Fibroblast of lung (primary cell): ENCODE measurements at regions not wholly inside any gene's neighbourhood (a gene's known extent, or its start where the extent isn't known, plus 50 kb on each side); places are given as distances from the start of the nearest gene placed in this dataset.
"Not testable (repeated sequence)": the region's sequence is repeated elsewhere in the genome, so short reads cannot be mapped to it uniquely, and the experiment has no call there.

Experiments used
- DNase-seq, 2 donors: peaks; one replicate each; pipeline versions ENCODE4 v3.0.0 to v3.0.0-alpha.2; 2010; ENCODE audit warnings: low read depth in 2 of 2
- H2AFZ ChIP-seq: 2 replicates; pipeline ENCODE4 v1.5.1; 2012; ENCODE audit warnings: low read length, control low read depth, inconsistent platforms
- H3K27ac ChIP-seq: 2 replicates; pipeline ENCODE4 v1.5.1; 2011; ENCODE audit warnings: low read length, control low read depth; ENCODE audit not compliant: insufficient read depth
- H3K27me3 ChIP-seq: 2 replicates; pipeline ENCODE4 v1.5.1; 2011; ENCODE audit warnings: mild to moderate bottlenecking, low read length; ENCODE audit not compliant: control insufficient read depth, insufficient read depth
- H3K36me3 ChIP-seq: 2 replicates; pipeline ENCODE4 v1.5.1; 2011; ENCODE audit warnings: low read length; ENCODE audit not compliant: control insufficient read depth, insufficient read depth
- H3K4me1 ChIP-seq: 2 replicates; pipeline ENCODE4 v1.5.1; 2011; ENCODE audit warnings: low read length; ENCODE audit not compliant: control insufficient read depth, insufficient read depth; ENCODE audit errors: extremely low read depth
- H3K4me2 ChIP-seq: 2 replicates; pipeline ENCODE4 v1.5.1; 2011; ENCODE audit warnings: low read length, control low read depth; ENCODE audit not compliant: insufficient read depth; ENCODE audit errors: extremely low read depth
- H3K4me3 ChIP-seq, 4 experiments: fragments of 200-600 bp in 1 of 4; sonication (generic) in 1 of 4; replicated peaks in 1 of 4; 2 replicates each; pipeline ENCODE4 v1.5.1; 2011 to 2016; ENCODE audit warnings: low read length in 4 of 4, low read depth in 3 of 4, mild to moderate bottlenecking in 3 of 4, control low read depth in 2 of 4, inconsistent platforms in 1 of 4, mixed read lengths in 1 of 4; ENCODE audit not compliant: insufficient read depth in 1 of 4; ENCODE audit errors: control extremely low read depth in 1 of 4
- H3K79me2 ChIP-seq: 2 replicates; pipeline ENCODE4 v1.5.1; 2012; ENCODE audit warnings: mild to moderate bottlenecking, low read length, inconsistent platforms; ENCODE audit not compliant: control insufficient read depth, insufficient read depth
- H3K9ac ChIP-seq: 2 replicates; pipeline ENCODE4 v1.5.1; 2011; ENCODE audit warnings: mild to moderate bottlenecking, low read length, control low read depth; ENCODE audit not compliant: insufficient read depth
- H3K9me3 ChIP-seq: 2 replicates; pipeline ENCODE4 v1.5.1; 2012; ENCODE audit warnings: low read depth, low read length; ENCODE audit not compliant: control insufficient read depth, insufficient read depth
- H4K20me1 ChIP-seq: 2 replicates; pipeline ENCODE4 v1.5.1; 2011; ENCODE audit warnings: low read length; ENCODE audit not compliant: control insufficient read depth, insufficient read depth; ENCODE audit errors: extremely low read depth
- EZH2 ChIP-seq: IDR thresholded peaks from 2 replicates; pipeline ENCODE4 v1.5.1; 2012; ENCODE audit warnings: low read length, control low read depth, mild to moderate bottlenecking; ENCODE audit errors: missing control alignments
- TF ChIP-seq, protein P1 (sequence below), 2 donors: IDR thresholded peaks in 1 of 2; conservative IDR thresholded peaks in 1 of 2; 1 replicate in 1 of 2; 2 replicates in 1 of 2; pipeline ENCODE4 v1.5.1; 2011 to 2012; ENCODE audit warnings: low read length in 2 of 2, control low read depth in 1 of 2, inconsistent platforms in 1 of 2, low read depth in 1 of 2, mild to moderate bottlenecking in 1 of 2

DNA sequence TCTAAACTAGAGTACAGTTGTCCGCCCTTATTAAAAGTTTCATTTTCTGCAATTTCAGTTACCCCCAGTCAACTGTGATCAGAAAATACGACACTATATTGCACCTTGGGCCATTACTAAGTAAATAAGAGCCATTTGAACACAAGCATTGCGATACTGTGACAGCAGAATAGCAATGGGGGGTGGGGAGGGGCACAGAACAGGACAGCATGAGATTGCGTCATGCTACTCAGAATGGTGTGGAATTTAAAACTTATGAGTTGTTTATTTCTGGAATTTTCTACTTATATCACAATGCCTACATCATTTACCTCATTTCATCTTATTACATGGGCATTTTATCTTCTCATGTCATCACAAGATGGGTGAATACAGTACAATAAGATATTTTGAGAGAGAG lies 166.3 kb downstream of the MANEA start:
- no peaks in the 10 kb centered on the region for H3K9me3 ChIP-seq
- no peak overlapping the region for H3K4me3 ChIP-seq
- no peaks in the 10 kb centered on the region for H3K4me1 ChIP-seq
- no peaks in the 10 kb centered on the region for H3K36me3 ChIP-seq
- DNase-seq: no peak
- no peaks in the 10 kb centered on the region for H3K27me3 ChIP-seq
- TF ChIP-seq EZH2: no peak
- TF ChIP-seq, protein P1, sequence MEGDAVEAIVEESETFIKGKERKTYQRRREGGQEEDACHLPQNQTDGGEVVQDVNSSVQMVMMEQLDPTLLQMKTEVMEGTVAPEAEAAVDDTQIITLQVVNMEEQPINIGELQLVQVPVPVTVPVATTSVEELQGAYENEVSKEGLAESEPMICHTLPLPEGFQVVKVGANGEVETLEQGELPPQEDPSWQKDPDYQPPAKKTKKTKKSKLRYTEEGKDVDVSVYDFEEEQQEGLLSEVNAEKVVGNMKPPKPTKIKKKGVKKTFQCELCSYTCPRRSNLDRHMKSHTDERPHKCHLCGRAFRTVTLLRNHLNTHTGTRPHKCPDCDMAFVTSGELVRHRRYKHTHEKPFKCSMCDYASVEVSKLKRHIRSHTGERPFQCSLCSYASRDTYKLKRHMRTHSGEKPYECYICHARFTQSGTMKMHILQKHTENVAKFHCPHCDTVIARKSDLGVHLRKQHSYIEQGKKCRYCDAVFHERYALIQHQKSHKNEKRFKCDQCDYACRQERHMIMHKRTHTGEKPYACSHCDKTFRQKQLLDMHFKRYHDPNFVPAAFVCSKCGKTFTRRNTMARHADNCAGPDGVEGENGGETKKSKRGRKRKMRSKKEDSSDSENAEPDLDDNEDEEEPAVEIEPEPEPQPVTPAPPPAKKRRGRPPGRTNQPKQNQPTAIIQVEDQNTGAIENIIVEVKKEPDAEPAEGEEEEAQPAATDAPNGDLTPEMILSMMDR (conservative IDR thresholded peaks at IDR 0.05 in 1 of 2, IDR thresholded peaks at IDR 0.05 in 1 of 2; ENCODE audit: low read depth in 1 of 2, low read length in 2 of 2): no peak
- H3K4me2 ChIP-seq: no peak overlapping the region
- H4K20me1 ChIP-seq: no peaks in the 10 kb centered on the region
- no peak overlapping the region for H2AFZ ChIP-seq
- no peaks in the 10 kb centered on the region for H3K79me2 ChIP-seq
- no peak overlapping the region for H3K9ac ChIP-seq
- H3K27ac ChIP-seq: no peak overlapping the region

DNA sequence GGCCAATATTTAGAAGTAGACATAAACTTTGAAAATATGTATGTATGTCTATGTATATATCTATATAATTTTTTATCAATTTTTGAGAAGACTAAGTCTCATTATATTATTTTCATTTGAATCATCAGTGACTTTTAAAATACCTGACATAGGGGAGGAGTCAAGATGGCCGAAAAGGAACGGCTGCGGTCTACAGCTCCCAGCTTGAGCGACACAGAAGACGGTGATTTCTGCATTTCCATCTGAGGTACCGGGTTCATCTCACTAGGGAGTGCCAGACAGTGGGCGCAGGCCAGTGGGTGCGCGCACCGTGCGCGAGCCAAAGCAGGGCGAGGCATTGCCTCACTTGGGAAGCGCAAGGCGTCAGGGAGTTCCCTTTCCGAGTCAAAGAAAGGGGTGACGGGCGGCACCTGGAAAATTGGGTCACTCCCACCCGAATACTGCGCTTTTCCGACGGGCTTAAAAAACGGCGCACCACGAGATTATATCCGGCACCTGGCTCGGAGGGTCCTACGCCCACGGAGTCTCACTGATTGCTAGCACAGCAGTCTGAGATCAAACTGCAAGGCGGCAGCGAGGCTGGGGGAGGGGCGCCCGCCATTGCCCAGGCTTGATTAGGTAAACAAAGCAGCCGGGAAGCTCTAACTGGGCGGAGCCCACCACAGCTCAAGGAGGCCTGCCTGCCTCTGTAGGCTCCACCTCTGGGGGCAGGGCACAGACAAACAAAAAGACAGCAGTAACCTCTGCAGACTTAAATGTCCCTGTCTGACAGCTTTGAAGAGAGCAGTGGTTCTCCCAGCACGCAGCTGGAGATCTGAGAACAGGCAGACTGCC lies 181.1 kb downstream of the MANEA start:
- H3K4me1 ChIP-seq, H3K79me2 ChIP-seq, H3K9ac ChIP-seq, H4K20me1 ChIP-seq, H2AFZ ChIP-seq, H3K27me3 ChIP-seq, DNase-seq, H3K4me3 ChIP-seq, H3K27ac ChIP-seq, H3K9me3 ChIP-seq, H3K4me2 ChIP-seq, H3K36me3 ChIP-seq: not testable (repeated sequence)

DNA sequence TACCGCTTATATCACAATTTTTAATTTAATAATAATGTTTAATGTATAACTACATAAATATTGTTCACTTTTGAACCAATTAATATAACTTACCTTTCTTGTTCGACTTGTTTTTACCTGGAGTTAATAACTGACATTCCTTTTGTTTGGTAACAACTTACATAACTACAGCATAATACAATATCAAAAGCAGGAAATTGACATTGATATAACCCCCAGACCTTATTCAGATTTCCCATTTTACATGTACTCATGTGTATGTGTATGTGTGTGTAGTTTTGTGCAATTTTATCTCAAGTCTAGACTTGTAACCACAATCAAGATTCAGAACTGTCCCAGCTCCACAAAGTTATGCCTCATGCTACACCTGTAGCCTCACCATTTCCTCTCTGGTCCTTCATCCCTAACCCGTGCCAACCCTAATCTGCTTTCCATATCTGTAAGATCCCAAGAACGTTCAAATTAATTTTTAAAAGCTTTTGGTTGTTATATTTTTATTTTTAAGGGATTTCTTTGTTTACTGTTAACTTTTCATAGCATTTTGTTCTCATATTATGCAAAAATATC lies 190.6 kb downstream of the MANEA start:
- H2AFZ ChIP-seq: no peak overlapping the region
- TF ChIP-seq, protein P1 (conservative IDR thresholded peaks at IDR 0.05 in 1 of 2, IDR thresholded peaks at IDR 0.05 in 1 of 2; ENCODE audit: low read depth in 1 of 2, low read length in 2 of 2): no peak
- DNase-seq: no peak

More for the DNA sequence above, 190.6 kb downstream of the MANEA start:
- Histone ChIP-seq H3K79me2 (no peaks in the 10 kb centered on the region), H4K20me1 (no peaks in the 10 kb centered on the region), H3K4me1 (no peaks in the 10 kb centered on the region), H3K9ac (no peak overlapping the region), H3K9me3 (no peaks in the 10 kb centered on the region), H3K27ac (no peak overlapping the region), H3K27me3 (no peaks in the 10 kb centered on the region), H3K36me3 (no peaks in the 10 kb centered on the region), H3K4me2 (no peak overlapping the region), H3K4me3 (no peak overlapping the region)
